HG02938 (cell line): ENCODE measurements at regions not wholly inside any gene's neighbourhood (a gene's known extent, or its start where the extent isn't known, plus 50 kb on each side); places are given as distances from the start of the nearest gene placed in this dataset.
"Not testable (repeated sequence)": the region's sequence is repeated elsewhere in the genome, so short reads cannot be mapped to it uniquely, and the experiment has no call there.

Source experiments
- ATAC-seq: cut with Tn5 transposase; IDR thresholded peaks from one replicate; pipeline ENCODE4 v1.9.1; 2021; ENCODE audit warnings: mild to moderate bottlenecking, moderate library complexity; ENCODE audit not compliant: unreplicated experiment

DNA sequence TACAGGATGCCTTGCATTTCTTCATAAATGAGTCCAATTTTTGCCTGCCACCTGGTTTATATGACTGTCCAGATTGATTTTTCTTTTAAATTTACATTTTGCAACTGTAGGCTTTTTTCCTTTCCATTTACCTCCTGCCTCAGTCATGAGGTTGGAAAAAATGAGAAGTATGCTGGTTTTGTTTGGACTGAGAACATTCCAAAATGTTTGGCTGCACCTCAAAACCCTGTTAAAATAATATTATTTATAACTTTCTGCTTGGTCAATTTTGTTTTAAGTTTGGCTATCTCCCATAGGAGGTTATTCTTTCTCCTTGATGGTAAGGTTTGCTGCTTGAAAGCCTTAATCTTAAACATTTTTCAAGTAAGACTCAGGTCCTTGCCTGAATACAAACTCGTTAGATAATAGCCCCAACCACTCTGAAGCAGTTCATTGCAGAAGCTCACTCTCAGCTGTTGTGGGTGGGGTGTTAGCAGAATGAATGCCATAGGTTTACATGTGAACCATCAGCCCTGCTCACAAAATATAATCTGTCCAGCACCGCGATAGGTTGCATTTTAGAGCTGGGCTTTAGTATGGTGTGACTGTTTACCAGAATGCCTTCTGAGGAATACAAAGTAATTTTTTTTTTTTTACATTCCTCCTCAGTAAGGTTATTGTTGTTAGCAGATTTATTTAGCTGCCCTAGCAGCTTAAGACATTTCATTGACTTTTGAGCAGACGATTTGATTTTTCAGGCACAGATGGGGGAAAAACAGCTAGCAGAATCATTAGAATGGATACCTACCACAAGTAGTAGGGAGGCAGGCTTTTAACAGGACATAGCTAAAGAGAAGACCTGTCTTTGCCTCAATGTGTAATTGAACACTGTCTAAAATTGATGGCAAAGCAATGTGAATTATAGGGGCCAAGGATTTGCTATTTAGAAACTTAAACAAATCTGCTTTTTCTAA lies 630.8 kb upstream of the KCNMB2 start:
- ATAC-seq = no peak

DNA sequence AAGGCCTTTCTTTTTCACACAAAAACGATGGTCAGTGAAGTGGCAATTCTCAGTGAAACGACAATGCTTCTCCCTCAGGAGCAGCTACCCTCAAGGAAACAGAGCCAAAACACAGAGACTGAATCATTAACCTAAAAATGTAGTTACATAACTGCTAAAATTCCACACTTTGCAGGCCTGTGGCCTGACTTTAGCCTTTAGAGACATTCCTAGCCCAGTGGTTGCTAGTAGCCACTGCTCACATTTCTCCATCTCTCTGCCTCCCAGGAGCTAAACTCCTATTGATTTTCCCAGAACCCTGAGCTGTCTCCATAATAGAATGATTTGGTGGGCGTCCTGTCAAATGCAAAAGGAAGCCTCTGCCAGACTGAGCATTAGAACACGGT lies 630.1 kb upstream of the KCNMB2 start:
- ATAC-seq = no peak

DNA sequence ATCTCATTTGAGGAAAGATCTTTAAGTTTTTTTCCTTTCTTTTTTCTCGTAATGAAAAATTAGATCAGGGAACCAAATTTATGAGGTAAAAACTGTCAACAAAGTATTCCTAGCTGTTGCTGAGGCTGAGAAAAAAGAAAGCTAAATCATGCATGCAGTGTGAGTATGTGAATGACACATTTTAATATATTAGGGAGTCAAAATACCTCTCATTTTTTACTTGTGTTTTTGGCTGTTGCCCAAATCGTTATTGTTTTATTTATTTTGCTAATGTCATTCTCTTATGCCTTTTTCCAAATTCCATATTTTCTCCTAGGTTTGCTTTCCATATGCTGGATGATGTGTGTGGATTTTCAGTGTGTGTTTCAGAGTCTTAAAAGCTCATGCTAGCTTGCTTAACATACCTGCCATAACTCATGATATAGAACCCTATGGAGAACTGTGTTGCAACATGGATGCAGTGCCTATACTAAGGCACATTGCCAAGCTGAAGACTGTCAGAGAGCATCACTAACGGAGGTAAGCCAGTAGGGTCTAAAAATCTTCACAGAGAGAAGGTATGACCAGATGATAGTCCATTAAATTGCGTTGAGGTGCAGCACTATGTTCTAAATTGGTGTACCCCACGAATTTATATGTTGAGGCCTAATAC lies 629.5 kb upstream of the KCNMB2 start:
- ATAC-seq = no peak

DNA sequence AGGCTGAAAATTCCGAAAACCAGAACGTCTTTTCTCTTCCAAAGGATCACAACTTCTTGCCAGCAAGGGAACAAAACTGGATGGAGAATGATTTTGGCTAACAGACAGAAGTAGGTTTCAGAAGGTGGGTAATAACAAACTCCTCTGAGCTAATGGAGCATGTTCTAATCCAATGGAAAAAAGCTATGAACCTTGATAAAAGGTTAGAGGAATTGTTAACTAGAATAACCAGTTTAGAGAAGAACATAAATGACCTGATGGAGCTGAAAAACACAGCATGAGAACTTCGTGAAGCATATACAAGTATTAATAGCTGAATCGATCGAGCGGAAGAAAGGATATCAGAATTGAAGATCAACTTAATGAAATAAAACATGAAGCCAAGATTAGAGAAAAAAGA lies 626.7 kb upstream of the KCNMB2 start:
- not testable (repeated sequence) for ATAC-seq

DNA sequence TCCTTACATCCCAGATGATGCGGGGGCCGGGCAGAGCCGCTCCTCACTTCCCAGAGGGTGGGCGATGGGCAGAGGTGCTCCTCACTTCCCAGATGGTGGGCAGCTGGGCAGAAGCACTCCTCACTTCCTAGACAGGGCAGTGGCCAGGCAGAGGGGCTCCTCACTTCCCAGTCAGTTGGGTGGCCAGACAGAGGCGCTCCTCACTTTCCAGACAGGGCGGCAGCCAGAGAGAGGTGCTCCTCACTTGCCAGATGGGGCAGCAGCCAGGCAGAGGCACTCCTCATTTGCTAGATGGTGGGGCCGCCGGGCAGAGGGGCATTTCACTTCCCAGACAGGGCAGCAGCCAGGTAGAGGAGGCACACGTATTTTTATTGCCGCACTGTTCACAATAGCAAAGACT lies 622.0 kb upstream of the KCNMB2 start:
- no peak for ATAC-seq

GRCh38 chr3:177916461-177916860 lies 619.8 kb upstream of the KCNMB2 start:
- no peak for ATAC-seq

- ATAC-seq = no peak
Measured at GRCh38 chr3:177917234-177917861, 618.9 kb upstream of the KCNMB2 start.

GRCh38 chr3:177921153-177921552 lies 615.1 kb upstream of the KCNMB2 start:
- ATAC-seq = no peak

DNA sequence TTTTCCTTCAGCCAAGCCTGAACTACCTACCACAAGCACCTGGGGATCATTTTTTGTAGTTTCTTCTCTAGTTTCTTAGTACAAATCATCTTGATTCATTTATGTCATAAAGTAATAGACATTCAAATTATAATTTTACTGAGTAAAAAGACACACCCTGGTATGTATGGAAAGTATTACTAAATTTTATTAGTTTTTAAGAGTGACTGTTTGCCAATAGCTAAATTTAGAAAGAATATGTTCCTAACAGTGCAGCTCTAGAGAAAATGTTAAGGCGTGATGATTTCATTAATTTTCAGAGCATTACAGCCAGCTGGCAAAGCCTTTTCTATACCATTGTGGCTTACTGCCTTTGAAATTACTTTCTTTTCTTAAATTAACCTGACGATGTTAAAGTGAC lies 612.0 kb upstream of the KCNMB2 start:
- ATAC-seq = no peak

- no peak for ATAC-seq
Measured at GRCh38 chr3:177928172-177928873, 607.9 kb upstream of the KCNMB2 start.

GRCh38 chr3:177929310-177929709 lies 606.9 kb upstream of the KCNMB2 start:
- no peak for ATAC-seq

- ATAC-seq = no peak
Measured at GRCh38 chr3:177930771-177931170, 605.5 kb upstream of the KCNMB2 start.

GRCh38 chr3:177931346-177931745 lies 604.9 kb upstream of the KCNMB2 start:
- no peak for ATAC-seq

DNA sequence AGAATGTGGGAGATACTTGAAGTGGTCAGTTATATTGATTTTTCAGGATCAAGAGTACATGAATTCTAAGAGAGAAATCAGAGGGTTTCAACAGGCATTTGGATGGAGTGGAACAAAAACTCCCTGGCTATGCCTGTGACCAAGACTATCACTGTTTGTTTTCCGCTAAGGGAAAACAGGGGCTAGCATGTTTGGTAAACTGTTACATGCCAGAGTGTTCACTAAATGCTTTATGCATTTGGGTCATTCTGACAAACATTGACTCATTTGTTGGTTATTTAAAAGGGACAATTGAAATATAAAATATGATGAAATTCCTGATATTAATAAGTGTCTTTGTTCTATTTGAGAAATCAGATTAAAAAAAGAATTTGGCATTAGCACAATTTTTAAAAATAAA lies 603.9 kb upstream of the KCNMB2 start:
- no peak for ATAC-seq

- ATAC-seq = no peak
Measured at GRCh38 chr3:177932750-177933660, 603.2 kb upstream of the KCNMB2 start.

GRCh38 chr3:177934001-177934891 lies 602.0 kb upstream of the KCNMB2 start:
- ATAC-seq = no peak

GRCh38 chr3:177935047-177935446 lies 601.2 kb upstream of the KCNMB2 start:
- no peak for ATAC-seq

GRCh38 chr3:177936721-177937120 lies 599.5 kb upstream of the KCNMB2 start:
- ATAC-seq = no peak

DNA sequence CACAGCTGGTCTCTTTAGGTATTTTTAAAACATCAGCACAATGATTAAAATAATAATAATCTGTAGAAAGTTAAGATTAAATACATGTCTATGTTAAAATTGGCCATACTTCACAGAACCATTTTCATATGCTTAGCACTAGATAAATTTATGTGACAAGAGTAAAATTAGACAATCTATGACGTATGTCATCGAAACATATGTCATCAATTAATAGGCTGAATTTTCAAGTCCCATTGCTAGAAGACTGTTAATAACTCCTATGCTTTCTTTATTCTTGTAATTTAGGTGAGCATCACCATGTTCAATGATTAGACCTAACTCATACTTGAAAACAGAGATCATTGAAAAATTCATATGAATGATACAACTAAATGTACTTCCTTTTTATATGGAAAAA lies 593.3 kb upstream of the KCNMB2 start:
- ATAC-seq = no peak
